Loucy (cell line): ENCODE measurements at regions not wholly inside any gene's neighbourhood (a gene's known extent, or its start where the extent isn't known, plus 50 kb on each side); places are given as distances from the start of the nearest gene placed in this dataset.

Experiments
- CTCF ChIP-seq: fragments of 200-600 bp; sonication (generic); conservative IDR thresholded peaks from 2 replicates; pipeline ENCODE4 v1.5.1; 2014; ENCODE audit warnings: mild to moderate bottlenecking, antibody characterized with exemption, low read length
- EZH2phosphoT487 ChIP-seq: fragments of 200-600 bp; IDR thresholded peaks from 2 replicates; pipeline ENCODE4 v1.6.1; 2018; ENCODE audit warnings: antibody characterized with exemption, mild to moderate bottlenecking, moderate library complexity, borderline replicate concordance

- no peak for TF ChIP-seq CTCF
- TF ChIP-seq EZH2phosphoT487 = no peak
Measured at GRCh38 chr3:144039661-144040060, 68.0 kb downstream of the DIPK2A start.
